Neural crest cell (in vitro differentiated cells): ENCODE measurements at regions not wholly inside any gene's neighbourhood (a gene's known extent, or its start where the extent isn't known, plus 50 kb on each side); places are given as distances from the start of the nearest gene placed in this dataset.
"Not testable (repeated sequence)": the region's sequence is repeated elsewhere in the genome, so short reads cannot be mapped to it uniquely, and the experiment has no call there.

Experiments used
- DNase-seq: peaks from one replicate; pipeline ENCODE4 v3.0.0; 2021; ENCODE audit warnings: low read depth, mixed read lengths, low spot score
- H3K27ac Mint-ChIP-seq: one replicate; pipeline ENCODE4 v1.8.0; 2021; ENCODE audit warnings: mild to moderate bottlenecking, mixed read lengths; ENCODE audit not compliant: unreplicated experiment
- H3K27me3 Mint-ChIP-seq: 2 replicates; pipeline ENCODE4 v1.8.0; 2021; ENCODE audit warnings: low read depth, mild to moderate bottlenecking, mixed read lengths
- H3K36me3 Mint-ChIP-seq: 2 replicates; pipeline ENCODE4 v1.8.0; 2021; ENCODE audit warnings: low read depth, mild to moderate bottlenecking, mixed read lengths
- H3K4me1 Mint-ChIP-seq: 2 replicates; pipeline ENCODE4 v1.8.0; 2021; ENCODE audit warnings: mixed read lengths
- H3K4me3 Mint-ChIP-seq: one replicate; pipeline ENCODE4 v1.8.0; 2021; ENCODE audit warnings: mild to moderate bottlenecking, mixed read lengths
- H3K9me3 Mint-ChIP-seq: 2 replicates; pipeline ENCODE4 v1.8.0; 2021; ENCODE audit warnings: mixed read lengths
- TF ChIP-seq, protein P1 (sequence below): fragments of 200-600 bp; sonication (generic); conservative IDR thresholded peaks from 2 replicates; pipeline ENCODE4 v1.5.0; 2021; ENCODE audit warnings: antibody characterized with exemption, mild to moderate bottlenecking

GRCh38 chr12:84463741-84464495 lies 448.7 kb downstream of the SLC6A15 start:
- H3K4me3 Mint-ChIP-seq, result no peak overlapping the region
- TF ChIP-seq, protein P1, sequence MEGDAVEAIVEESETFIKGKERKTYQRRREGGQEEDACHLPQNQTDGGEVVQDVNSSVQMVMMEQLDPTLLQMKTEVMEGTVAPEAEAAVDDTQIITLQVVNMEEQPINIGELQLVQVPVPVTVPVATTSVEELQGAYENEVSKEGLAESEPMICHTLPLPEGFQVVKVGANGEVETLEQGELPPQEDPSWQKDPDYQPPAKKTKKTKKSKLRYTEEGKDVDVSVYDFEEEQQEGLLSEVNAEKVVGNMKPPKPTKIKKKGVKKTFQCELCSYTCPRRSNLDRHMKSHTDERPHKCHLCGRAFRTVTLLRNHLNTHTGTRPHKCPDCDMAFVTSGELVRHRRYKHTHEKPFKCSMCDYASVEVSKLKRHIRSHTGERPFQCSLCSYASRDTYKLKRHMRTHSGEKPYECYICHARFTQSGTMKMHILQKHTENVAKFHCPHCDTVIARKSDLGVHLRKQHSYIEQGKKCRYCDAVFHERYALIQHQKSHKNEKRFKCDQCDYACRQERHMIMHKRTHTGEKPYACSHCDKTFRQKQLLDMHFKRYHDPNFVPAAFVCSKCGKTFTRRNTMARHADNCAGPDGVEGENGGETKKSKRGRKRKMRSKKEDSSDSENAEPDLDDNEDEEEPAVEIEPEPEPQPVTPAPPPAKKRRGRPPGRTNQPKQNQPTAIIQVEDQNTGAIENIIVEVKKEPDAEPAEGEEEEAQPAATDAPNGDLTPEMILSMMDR, result no peak
- no peaks in the 10 kb centered on the region for H3K36me3 Mint-ChIP-seq
- H3K27ac Mint-ChIP-seq, result no peak overlapping the region
- no peak for DNase-seq
- peaks cover 8% of the 10 kb centered on the region for H3K27me3 Mint-ChIP-seq
- no peaks in the 10 kb centered on the region for H3K9me3 Mint-ChIP-seq
- H3K4me1 Mint-ChIP-seq, result no peaks in the 10 kb centered on the region

DNA sequence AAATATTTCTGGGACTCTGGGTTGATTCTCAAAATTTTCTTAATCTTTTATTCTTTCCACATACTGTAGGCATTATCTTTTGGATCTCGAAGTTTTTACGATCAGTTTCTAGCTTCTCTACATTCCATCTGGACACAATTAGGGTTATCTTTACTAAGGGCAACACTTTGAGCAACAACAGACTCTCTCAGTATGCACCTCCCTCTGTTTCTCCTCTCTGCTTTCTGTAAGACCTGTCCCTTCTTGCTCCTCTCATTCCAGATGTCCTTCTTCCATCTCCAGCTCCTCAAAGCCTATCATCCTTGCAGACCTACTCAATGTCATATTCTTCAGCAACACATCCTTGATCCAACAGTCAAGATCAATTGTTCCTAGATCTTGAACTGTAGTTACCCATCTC lies 457.0 kb downstream of the SLC6A15 start:
- TF ChIP-seq, protein P1, result no peak
- H3K36me3 Mint-ChIP-seq, result no peaks in the 10 kb centered on the region
- DNase-seq, result no peak
- H3K27me3 Mint-ChIP-seq, result peaks cover 2% of the 10 kb centered on the region
- H3K4me1 Mint-ChIP-seq, result no peaks in the 10 kb centered on the region
- H3K27ac Mint-ChIP-seq, result no peak overlapping the region
- H3K4me3 Mint-ChIP-seq, result no peak overlapping the region
- H3K9me3 Mint-ChIP-seq, result no peaks in the 10 kb centered on the region

- not testable (repeated sequence) for H3K4me1 Mint-ChIP-seq, DNase-seq, H3K4me3 Mint-ChIP-seq, H3K27me3 Mint-ChIP-seq, H3K9me3 Mint-ChIP-seq, H3K36me3 Mint-ChIP-seq, H3K27ac Mint-ChIP-seq
Measured at GRCh38 chr12:84446478-84446877, 466.1 kb downstream of the SLC6A15 start.

DNA sequence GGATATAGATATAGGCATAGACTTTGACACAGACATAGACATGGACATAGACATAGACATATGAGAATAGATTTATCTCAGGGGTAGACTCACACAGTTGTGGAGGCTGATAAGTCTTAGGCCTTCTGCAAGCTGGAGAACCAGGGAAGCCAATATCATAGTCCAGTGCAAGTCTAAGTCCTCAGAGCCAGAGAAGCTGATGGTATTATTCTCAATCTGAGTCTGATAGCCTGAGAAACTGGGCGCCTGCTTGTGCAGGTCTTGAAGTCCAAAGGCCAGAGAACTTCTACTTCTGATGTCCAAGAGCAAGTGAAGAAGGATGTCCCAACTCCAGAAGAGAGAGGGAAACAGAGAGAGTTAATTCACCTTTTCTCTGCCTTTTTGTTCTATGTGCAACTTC lies 476.5 kb downstream of the SLC6A15 start:
- TF ChIP-seq, protein P1, result no peak
- no peak overlapping the region for H3K4me3 Mint-ChIP-seq
- H3K9me3 Mint-ChIP-seq, result no peaks in the 10 kb centered on the region
- no peak overlapping the region for H3K27ac Mint-ChIP-seq
- no peaks in the 10 kb centered on the region for H3K4me1 Mint-ChIP-seq
- H3K27me3 Mint-ChIP-seq, result no peaks in the 10 kb centered on the region
- H3K36me3 Mint-ChIP-seq, result no peaks in the 10 kb centered on the region
- no peak for DNase-seq

DNA sequence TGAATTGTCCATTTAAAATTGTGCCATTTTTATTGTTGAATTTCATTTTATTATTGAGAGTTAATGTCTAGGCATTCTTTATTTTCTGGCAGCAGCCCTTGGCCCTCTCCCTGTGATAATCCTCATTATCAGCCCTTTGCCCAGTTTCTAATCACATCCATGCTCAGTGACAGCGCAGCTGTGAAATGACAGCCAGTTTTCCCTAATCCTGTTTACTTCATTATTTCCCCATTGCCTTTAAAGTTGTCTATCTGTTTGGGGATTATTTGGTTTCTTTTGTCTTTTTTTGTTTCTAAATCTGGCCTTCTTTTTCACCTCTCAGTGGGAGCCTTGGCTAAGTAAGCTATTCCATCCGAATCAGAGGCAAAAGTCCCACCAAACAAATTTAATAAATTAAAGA lies 476.9 kb downstream of the SLC6A15 start:
- Mint-ChIP-seq H3K36me3 (no peaks in the 10 kb centered on the region), H3K27me3 (no peaks in the 10 kb centered on the region), H3K9me3 (no peaks in the 10 kb centered on the region), H3K27ac (no peak overlapping the region), H3K4me3 (no peak overlapping the region), H3K4me1 (no peaks in the 10 kb centered on the region)
- no peak for DNase-seq
- TF ChIP-seq, protein P1, result no peak

GRCh38 chr12:84422340-84422739 lies 490.3 kb downstream of the SLC6A15 start:
- no peak overlapping the region for H3K4me3 Mint-ChIP-seq
- TF ChIP-seq, protein P1, result no peak
- no peaks in the 10 kb centered on the region for H3K27me3 Mint-ChIP-seq

More at GRCh38 chr12:84422340-84422739, 490.3 kb downstream of the SLC6A15 start:
- Mint-ChIP-seq H3K27ac (no peak overlapping the region), H3K4me1 (no peaks in the 10 kb centered on the region), H3K9me3 (no peaks in the 10 kb centered on the region), H3K36me3 (no peaks in the 10 kb centered on the region)
- no peak for DNase-seq
